Stimulated activated CD8-positive, alpha-beta memory T cell treated with anti-CD3 and anti-CD28 coated beads, Interleukin-4, amount 100 ng/mL, for 48 hours (primary cell): ENCODE measurements at regions not wholly inside any gene's neighbourhood (a gene's known extent, or its start where the extent isn't known, plus 50 kb on each side); places are given as distances from the start of the nearest gene placed in this dataset.
"Not testable (repeated sequence)": the region's sequence is repeated elsewhere in the genome, so short reads cannot be mapped to it uniquely, and the experiment has no call there.

Experiments
- DNase-seq: peaks from one replicate; pipeline ENCODE4 v3.0.0-alpha.2; 2020

DNA sequence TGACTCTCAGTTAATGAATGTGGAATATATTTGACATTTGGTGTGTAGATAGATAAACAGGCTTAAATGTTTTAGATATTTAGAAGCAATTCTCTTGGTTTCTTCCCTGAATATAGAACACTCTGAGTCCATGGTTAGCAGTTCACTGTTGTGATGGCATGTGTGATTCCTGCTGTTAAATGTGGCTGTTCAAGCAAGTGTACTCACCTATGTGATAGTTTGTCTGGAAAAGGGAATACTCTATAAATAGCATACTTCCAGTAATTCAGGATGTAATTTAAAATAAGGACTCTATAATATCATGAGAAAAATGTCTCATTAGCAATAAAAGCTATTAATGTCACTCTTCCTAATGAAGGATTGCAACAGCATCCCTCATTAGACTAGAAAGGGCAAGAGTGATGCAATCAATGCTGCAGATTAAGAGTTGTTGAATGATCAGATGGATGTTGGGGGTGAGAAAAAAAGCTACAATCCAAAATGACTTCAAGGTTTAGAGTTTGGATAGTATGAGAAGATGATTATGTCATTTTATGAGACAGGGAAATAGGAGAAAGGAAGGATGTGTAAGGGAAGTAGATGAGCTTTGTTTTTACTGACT lies 201.8 kb upstream of the WDFY3 start:
- no peak for DNase-seq

DNA sequence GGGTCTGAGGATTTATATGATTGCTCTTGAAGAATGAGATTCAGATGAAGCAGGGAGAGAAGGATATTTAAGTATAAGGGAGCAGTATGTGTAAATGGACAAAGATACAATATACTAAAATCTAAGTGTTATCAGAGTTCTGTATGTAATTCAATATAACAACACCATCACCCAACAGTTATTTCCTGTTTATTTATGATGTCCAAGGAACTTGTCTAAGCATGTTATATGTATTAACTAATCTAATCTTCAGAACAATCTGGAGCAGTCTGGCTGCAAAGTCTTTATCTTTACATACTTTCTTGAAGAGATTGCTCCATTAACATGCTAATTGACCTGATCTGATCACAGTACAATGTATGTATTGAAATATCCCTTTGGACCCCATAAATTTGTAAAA lies 203.8 kb upstream of the WDFY3 start:
- DNase-seq = no peak

DNA sequence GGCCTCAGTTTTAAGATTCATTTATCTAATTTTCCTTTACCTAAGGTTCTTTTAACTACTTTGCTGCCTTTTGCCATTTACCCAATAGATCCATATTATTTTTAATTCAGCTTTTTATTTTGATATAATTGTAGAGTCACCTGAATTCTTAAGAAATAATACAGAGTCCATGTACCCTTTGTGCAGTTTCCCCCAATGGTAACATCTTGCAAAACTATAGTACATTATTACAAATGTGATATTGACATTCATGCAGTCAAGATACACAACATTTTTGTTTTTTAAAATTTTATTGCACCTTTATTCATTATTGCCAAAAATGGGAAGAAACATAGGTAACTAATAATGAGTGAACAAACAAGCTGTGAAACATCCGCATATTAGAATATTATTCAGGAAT lies 208.7 kb upstream of the WDFY3 start:
- DNase-seq = no peak

DNA sequence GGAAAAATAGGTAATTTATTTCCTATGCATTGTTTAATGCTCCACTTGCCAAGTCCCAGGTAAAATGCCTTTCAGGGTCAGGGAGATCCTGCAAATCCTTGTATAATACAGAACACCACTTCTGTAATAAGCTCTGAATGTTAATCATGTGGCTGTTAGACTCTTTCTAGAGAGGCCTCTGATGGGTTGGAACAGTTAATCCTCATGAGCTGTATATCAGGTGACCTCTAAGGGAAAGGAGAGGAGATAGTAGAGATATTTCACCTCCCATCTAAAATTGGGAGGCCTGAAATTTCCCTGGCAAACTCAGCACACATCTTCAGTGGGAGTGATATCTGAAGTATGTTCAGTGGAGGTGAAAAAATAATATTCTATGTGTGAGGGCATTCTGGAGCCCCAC lies 210.6 kb upstream of the WDFY3 start:
- no peak for DNase-seq

DNA sequence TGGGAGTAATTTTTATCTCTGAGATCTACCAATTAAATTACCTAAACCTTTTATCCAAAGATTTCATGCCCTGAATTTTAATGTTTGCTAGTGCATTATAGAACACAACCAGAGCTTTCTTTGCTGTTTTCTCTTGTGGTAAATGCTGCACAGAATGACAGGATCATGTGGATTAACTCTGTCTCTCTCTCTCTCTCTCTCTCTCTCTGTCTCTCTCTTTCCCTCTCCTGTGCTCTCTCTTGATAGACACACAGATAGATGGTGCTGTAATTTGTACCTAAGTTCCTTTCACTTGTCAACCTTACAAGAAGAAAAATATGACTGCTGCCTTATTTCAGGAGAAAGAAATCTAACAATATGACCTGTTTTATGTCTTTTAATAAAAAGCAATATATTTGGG lies 211.2 kb upstream of the WDFY3 start:
- no peak for DNase-seq

DNA sequence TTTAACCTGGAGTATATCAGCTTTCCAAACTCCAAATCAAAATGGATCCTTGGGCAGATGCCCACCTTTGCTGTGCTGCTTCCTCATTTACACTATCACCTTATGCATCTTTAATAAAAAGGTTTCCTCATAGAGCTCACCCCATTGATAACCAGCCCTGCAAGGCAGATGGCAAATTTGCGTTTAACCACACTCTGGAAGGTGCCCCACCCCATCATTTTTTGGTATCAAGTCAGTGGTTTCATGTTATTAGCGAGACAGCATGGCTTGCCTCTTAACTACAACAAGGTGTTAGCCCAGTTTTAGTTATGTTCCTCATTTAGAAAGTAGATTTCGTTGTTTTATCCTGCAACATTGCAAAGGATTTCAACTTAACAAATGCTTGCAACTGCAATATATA lies 214.0 kb upstream of the WDFY3 start:
- no peak for DNase-seq

DNA sequence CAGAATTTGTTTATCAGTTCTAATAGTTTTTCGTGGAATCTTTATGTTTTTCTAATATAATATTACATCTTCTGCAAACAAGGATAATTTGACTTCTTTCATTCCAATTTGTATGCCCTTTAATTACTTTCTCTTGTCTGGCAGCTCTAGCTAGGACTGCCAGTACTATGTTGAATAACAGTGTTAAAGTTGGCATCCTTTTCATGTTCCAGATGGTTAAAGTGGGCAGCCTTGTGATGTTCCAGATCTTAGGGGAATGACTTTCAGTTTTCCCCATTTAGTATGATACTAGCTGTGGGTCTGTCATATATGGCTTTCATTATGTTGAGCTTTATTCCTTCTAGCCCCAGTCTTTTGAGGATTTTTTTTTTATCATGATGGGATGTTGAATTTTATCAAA lies 220.6 kb upstream of the WDFY3 start:
- no peak for DNase-seq

DNA sequence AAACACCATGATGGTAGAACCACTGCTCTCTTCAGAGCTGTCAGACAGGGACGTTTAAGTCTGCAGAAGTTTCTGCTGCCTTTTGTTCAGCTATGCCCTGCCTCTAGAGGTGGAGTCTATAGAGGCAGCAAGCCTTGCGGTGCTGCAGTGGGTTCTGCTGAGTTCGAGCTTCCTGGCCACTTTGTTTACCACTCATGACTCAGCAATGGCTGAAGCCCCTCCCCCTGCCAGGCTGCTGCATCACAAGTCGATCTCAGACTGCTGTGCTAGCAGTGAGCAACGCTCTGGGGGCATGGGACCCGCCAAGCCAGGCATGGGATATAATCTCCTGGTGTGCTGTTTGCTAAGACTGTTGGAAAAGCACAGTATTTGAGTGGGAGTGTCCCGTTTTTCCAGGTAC lies 229.5 kb upstream of the WDFY3 start:
- DNase-seq = not testable (repeated sequence)

DNA sequence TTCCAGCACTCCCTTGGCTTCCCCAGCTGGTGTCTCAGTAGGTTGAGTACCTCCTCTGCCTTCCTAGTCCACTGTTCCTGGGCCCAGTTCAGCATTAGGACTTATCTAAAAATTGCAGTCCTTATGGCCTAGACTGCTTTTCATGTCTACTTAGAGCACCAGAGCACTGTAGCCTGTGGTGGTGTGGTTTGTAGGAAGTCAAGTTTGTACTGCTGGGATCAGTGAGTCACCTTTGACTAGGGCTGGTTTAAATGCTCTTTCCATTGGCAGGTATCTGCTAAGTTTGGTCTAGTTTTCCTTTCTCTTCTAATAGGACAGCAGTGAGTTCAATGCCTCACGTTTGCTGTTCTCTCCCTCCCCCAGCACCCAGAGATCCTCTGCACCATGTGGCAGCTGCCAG lies 233.6 kb upstream of the WDFY3 start:
- no peak for DNase-seq

DNA sequence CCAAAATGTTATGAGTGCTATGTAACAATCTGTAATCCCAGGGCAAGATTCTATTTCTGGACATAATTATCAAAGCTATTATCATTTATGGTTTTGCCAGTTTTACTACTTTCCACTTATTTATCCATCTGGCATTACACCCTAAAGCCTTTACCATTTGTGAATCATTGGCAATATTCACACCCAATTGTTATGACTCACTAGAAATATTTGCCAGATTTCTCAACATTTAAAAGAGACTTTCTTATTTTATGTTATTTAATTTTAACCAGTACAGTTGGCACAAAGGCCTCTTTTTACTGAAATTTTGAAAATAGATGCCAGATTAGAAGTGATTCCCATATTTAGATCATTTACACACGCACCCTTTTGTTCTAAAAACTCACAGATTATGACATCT lies 242.7 kb upstream of the WDFY3 start:
- DNase-seq = no peak

DNA sequence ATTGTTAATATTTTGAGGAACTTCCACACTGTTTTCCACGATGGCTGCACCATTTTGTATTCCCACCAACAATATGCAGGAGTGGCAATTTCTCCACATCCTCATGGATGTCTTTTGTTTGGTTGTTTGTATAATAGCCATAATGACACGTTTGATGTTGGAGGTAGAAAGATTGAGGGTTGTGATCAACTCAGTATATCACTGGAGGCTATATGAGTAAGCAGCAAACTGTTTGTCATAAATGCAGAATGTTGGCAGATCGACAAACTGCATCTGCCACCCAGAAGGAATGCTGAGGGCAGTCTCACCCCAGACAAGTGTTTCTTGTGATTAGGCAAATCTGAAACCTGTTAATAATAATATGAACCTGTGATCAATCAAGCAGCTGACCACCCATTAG lies 243.9 kb upstream of the WDFY3 start:
- DNase-seq = no peak

DNA sequence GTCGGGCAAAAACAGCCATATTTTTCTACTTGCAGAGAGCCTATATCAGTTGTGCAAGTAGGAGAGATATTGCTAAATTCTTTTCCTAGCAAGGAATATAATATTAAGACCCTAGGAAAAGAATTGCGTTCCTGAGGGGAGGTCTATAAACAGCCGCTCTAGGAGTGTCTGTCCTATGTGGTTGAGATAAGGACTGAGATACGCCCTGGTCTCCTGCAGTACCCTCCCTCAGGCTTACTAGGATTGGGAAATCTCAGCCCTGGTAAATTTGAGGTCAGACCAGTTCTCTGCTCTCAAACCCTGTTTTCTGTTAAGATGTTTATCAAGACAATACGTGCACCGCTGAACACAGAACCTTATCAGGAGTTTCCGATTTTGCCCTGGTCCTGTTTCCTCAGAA lies 250.1 kb upstream of the WDFY3 start:
- not testable (repeated sequence) for DNase-seq

DNA sequence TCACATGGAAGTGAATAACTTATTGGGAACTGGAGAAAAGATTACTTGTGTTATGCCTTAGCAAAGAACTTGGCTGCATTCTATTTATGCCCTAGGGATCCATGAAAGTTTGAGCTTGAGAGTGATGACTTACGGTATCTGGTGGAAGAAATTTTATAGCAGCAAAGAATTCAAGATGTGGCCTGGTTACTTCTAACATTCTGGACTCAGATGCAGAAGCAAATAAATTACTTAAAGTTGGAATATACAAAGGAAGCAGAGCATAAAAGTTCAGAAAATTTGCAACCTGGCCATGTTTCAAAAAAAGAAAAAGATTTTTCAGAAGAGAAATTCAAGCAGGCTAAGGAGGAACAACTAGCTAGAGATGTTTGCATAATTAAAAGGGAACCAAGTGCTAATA lies 252.3 kb upstream of the WDFY3 start:
- DNase-seq = no peak

DNA sequence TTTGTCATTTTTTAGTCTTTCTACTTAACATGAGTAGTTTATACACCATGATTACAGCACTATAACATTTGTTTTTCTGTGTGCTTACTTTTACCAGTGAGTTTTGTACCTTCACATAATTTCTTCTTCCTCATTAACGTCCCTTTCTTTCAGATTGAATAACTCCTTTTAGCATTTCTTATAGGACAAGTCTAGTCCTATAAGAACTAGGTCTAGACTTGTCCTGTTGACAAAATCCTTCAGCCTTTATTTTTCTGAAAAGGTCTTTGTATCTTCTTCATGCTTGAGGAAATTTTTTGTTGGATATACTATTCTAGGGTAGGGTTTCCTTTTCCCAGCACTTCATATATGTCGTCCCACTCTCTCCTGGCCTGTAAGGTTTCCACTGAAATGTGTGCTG lies 253.3 kb upstream of the ARHGAP24 start:
- DNase-seq = no peak

DNA sequence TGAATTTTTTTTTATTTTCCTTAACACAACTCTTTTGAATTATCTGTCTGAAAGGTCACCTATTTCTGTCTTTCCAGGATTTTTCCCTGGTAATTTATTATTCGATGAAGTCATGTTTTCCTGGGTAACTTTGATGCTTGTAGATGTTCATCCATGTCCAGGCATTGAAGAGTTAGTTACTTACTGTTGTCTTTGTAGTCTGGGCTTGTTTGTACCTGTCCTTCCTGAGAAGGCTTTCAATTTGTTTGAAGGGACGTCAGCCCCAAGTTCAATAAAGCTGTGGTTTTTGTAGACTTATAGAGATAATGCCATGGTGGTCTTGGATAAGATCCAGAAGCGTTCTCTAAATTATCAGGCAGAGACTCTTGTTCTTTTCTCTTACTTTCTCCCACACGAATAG lies 252.4 kb upstream of the ARHGAP24 start:
- DNase-seq = no peak

DNA sequence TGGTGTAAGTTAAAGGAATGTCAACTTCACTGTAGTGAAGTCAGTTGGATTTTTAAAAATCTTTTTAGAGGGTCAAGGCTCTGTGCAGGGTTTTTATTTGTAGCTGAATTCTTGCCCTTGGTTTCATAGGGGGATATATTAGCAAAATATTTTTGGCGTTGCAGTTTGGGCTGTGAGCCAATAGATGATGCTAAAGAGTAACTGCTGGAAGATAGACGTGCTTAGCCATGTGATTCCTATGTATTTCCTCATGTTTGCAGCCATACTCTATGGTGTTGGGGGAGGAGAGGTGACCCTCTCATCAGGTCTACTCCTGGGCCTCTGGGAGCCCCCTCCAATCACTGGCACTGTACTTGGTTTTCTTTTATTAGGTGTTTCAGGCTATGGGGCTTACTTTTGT lies 246.7 kb upstream of the ARHGAP24 start:
- DNase-seq = no peak

DNA sequence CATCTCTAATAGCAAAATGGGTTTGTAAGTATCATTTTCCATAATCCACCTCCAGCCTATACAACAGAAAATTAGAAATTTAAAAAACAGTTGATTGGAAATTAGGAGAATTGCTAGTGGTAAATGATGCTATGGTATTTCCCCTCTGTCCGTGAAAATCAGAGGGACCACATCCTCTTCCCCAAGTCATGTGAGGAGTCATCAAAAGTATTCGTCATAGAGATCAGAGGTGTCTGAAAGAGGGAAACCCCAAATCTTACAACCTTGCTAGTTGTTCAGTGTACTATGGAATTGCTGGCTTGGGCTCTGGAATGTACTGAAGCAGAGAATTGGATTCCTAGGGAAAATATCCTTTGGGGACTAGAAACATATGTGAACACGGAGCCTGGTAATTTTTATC lies 241.4 kb upstream of the ARHGAP24 start:
- DNase-seq = no peak

DNA sequence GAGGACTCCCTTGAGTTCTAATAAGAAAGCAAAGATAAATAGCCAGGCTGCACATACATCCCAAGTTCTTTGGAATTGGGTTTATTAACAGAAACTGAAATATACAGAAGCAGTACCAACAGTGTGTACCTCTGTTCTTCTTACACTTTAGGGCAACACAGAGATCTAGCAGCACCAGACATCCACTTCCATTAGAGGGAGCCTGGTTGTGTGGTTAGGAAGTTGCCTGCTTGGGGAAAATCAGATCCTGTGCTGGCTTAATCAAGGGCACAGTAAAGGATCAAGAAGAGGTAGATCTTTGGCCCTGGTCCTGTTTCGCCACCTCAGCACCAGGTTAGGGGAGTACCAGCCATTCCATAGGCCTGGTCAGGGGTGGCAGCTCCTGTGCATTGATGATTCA lies 231.1 kb upstream of the ARHGAP24 start:
- no peak for DNase-seq

DNA sequence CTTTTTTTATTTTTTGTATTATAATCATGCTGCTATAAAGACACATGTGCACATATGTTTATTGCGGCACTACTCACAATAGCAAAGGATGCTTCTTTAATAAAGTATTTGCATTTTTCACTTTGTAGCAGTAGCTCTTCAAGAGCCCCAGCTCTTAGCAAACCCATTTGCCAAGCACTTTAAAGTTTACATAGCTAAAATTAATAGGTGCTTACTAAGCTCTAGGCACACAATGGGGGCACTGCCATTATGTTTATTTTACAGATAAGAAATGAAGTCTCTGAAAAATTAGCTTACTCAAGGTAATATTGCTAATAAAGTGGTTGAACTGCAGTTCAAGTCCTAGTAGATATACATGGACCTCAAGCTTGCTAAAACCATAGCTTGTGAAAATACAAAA lies 230.3 kb upstream of the ARHGAP24 start:
- DNase-seq = no peak

DNA sequence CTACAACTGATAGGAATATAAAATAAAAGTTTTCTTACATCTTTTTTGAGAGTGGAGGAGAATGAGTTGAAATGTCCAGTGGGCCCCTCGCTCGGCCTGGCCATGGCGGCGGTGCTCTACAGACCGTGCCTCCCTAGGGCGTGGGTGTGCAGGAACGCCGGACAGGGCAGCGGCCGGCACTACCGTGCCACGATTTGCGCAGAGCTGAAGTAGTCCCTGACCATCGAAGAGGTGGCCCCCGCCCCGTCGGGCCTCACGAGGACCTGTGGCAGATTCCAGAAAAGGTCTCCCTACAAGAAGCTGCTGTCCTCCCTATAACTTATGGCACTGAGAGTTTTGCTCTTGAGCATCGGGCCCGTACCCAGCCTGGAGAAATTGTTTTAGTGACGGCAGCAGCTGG lies 228.9 kb upstream of the ARHGAP24 start:
- DNase-seq = no peak

DNA sequence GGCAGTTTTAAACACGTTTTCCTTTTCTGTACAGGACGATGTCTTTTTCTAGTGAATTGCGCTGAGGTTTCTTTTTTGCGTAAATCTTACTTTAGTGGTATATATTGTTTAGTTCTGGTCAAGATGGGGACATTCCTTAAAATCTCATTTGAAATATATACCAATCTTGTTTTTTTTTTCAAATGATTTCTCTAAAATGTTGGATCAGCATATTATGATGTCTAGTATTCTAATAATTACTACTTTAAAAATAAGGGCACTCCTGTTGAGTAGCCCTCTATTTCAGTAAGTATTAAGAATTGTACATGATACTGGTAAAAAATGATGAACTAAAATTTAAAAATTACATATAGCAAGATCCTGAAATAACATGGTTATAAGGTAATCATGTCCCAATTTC lies 224.1 kb upstream of the ARHGAP24 start:
- no peak for DNase-seq

DNA sequence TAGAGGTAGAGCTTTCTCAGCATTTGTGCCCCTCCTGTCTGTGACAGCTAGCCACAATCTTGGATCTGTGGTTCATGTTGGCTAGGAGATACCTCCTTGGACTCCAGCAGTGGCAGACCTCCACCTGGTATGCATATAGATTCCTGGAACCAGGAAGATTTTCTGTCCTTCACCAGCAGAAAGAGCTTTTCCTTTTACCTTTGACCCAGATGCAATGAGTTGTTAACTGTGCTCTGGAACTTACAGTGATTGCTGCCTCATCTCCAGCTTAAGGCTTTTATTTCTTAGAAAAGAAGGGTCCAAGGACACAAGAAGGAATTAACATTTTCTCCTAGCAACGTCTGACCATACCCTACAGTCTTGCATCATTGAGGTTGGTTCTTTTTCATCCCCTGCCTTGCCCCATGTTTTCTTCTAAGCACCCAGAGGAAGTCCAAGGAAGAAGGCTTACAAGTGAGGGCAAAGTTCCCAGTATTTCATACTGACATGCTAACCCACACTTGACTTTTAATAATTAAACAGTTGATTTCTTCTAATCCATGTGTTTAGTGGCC lies 217.1 kb upstream of the ARHGAP24 start:
- DNase-seq = no peak

DNA sequence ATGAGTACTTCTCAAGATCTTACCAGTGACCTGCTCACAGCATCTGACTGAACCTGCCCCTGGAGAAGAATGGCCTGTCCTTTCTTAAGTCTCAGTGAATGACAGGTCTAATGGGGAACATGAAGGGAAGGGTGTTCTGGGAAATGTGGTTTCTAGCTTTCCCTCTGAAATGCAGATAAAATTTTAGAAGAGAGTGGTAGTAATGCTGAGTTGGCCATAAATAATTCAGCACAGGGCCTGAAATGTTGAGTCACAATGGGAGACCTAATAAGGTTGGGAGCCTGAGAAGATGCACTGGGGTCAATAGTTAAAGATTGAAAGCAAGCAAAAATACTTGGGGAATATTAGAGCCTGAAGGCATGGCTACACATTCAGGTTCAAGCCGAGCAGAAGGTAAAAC lies 214.9 kb upstream of the ARHGAP24 start:
- no peak for DNase-seq

DNA sequence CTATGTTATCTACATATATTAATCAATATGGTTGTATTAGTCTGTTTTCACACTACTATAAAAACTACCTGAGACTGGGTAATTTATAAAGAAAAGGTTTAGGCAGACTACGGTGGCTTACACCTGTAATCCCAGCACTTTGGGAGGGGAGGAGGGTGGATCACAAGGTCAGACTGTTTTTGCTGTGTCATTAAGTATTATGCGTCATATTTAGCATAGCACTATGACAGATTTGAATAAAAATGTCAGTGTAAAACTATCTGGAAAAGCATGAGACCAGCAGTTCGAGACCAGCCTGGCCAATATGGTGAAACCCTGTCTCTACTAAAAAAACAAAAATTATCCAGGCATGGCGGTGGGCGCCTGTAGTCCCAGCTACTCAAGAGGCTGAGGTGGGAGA lies 209.7 kb upstream of the ARHGAP24 start:
- DNase-seq = no peak

DNA sequence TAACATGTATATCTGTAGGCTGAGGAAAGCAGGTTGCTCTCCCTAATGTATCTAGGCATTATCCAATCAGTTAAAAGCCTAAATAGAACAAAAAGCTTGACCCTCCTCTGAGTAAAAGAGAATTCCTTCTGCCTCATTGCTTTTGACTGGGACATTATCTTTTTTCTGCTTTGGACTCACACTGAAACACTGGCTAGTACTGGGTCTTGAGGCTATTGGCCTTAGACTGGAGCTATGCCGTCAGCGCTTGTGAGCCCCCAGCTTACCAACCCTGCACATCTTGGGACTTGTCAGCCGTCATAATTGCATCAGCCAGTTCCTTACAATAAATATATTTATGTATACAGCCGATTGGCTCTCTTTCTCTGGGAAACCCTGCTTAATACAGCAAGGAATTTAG lies 206.8 kb upstream of the ARHGAP24 start:
- DNase-seq = no peak

DNA sequence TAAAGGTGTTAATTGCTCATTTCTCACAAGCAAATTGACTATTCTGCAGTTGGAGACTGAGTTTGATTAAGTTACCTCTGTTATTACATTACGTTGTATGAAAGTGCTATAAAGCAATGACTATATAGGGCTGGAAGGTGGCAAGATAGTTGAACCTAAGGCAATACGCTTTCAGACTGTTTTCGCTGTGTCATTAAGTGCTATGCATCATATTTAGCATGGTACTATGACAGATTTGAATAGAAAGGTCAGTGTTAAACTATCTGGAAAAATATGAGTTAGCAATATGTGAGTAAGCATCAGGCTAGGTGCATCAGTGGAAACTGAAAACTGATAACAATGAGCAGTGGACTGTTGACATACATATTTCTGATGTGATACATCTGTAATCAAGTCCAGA lies 206.0 kb upstream of the ARHGAP24 start:
- no peak for DNase-seq
